SK-N-SH (cell line): ENCODE measurements at regions not wholly inside any gene's neighbourhood (a gene's known extent, or its start where the extent isn't known, plus 50 kb on each side); places are given as distances from the start of the nearest gene placed in this dataset.

Experiments used
- CTCF ChIA-PET: fragments of 300-600, 350-600 bp; formaldehyde crosslinking; extraction: SDS; loops from one replicate; lab custom pipeline; 2021; lab: Yijun Ruan, JAX
- POLR2A ChIA-PET: fragments of 350-600 bp; sonication (Branson Sonifier 250); formaldehyde crosslinking; extraction: SDS; loops from one replicate; lab custom pipeline; 2020; ENCODE audit warnings: antibody characterized with exemption, inconsistent platforms; lab: Yijun Ruan, JAX
- DNase-seq: peaks from one replicate; pipeline ENCODE4 v3.0.0; 2012
- H2AFZ ChIP-seq: fragments of 200-600 bp; sonication (generic); 2 replicates; pipeline ENCODE4 v1.8.1; 2016; ENCODE audit warnings: antibody characterized with exemption, mild to moderate bottlenecking, low read depth
- H3F3A ChIP-seq: fragments of 200-600 bp; sonication (generic); replicated peaks from 2 replicates; pipeline ENCODE3; 2016; ENCODE audit warnings: antibody characterized with exemption, mild to moderate bottlenecking; ENCODE audit not compliant: insufficient read depth
- H3K27ac ChIP-seq, 2 experiments: fragments of 200-500 bp in 1 of 2; fragments of 200-600 bp in 1 of 2; sonication (Bioruptor generic) in 1 of 2; sonication (generic), shearing (Covaris generic) in 1 of 2; 2 replicates each; pipeline versions ENCODE4 v1.5.1 to v1.6.1; 2014 to 2016; ENCODE audit warnings: low read depth in 2 of 2, inconsistent platforms in 1 of 2, low read length in 1 of 2, mild to moderate bottlenecking in 1 of 2, mixed read lengths in 1 of 2
- H3K27me3 ChIP-seq: fragments of 200-600 bp; sonication (generic), shearing (Covaris generic); 2 replicates; pipeline ENCODE4 v1.6.1; 2016; ENCODE audit warnings: mixed run types; ENCODE audit not compliant: insufficient read depth
- H3K36me3 ChIP-seq, 2 experiments: fragments of 200-500 bp in 1 of 2; fragments of 200-600 bp in 1 of 2; sonication (Bioruptor generic) in 1 of 2; sonication (generic) in 1 of 2; replicated peaks in 1 of 2; 2 replicates each; pipeline versions ENCODE3 to v1.5.1; 2014 to 2016; ENCODE audit warnings: low read length in 1 of 2, mild to moderate bottlenecking in 1 of 2; ENCODE audit not compliant: insufficient read depth in 2 of 2, control insufficient read depth in 1 of 2
- H3K4me1 ChIP-seq, 2 experiments: fragments of 200-500 bp in 1 of 2; fragments of 200-600 bp in 1 of 2; sonication (Bioruptor generic) in 1 of 2; sonication (generic), shearing (Covaris generic) in 1 of 2; 2 replicates each; pipeline versions ENCODE4 v1.5.1 to v1.6.1; 2014 to 2016; ENCODE audit warnings: low read depth in 1 of 2, low read length in 1 of 2, mixed run types in 1 of 2; ENCODE audit not compliant: insufficient read depth in 2 of 2, control insufficient read depth in 1 of 2
- H3K4me2 ChIP-seq: fragments of 200-600 bp; sonication (generic), shearing (Covaris generic); 2 replicates; pipeline ENCODE4 v1.6.1; 2017; ENCODE audit warnings: mixed run types
- H3K4me3 ChIP-seq, 2 experiments: fragments of 200-500 bp in 1 of 2; fragments of 200-600 bp in 1 of 2; sonication (Bioruptor generic) in 1 of 2; sonication (generic), shearing (Covaris generic) in 1 of 2; 2 replicates each; pipeline versions ENCODE4 v1.5.1 to v1.8.1; 2014 to 2016; ENCODE audit warnings: low read depth in 2 of 2, inconsistent platforms in 1 of 2, low read length in 1 of 2, mild to moderate bottlenecking in 1 of 2, mixed read lengths in 1 of 2, moderate library complexity in 1 of 2
- H3K79me2 ChIP-seq: fragments of 200-600 bp; sonication (generic); 2 replicates; pipeline ENCODE4 v1.8.1; 2017; ENCODE audit warnings: mild to moderate bottlenecking; ENCODE audit not compliant: insufficient read depth
- H3K9ac ChIP-seq: fragments of 200-600 bp; sonication (generic); 2 replicates; pipeline ENCODE4 v1.6.1; 2017; ENCODE audit warnings: mixed run types
- H3K9me2 ChIP-seq: fragments of 200-600 bp; sonication (generic); 2 replicates; pipeline ENCODE4 v1.6.1; 2017; ENCODE audit warnings: mixed run types
- H3K9me3 ChIP-seq: fragments of 200-600 bp; sonication (generic); 2 replicates; pipeline ENCODE4 v1.6.1; 2017; ENCODE audit warnings: mixed run types, mild to moderate bottlenecking, moderate library complexity
- H4K20me1 ChIP-seq: fragments of 200-600 bp; sonication (generic); 2 replicates; pipeline ENCODE4 v1.6.1; 2017; ENCODE audit warnings: mild to moderate bottlenecking, mixed run types; ENCODE audit not compliant: insufficient read depth
- CHD2 ChIP-seq: fragments of 150-350 bp; IDR thresholded peaks from 2 replicates; pipeline ENCODE4 v1.6.1; 2018; ENCODE audit warnings: low read length; ENCODE audit not compliant: partially characterized antibody
- CTCF ChIP-seq: fragments of 200-600 bp; sonication (generic); IDR thresholded peaks from 2 replicates; pipeline ENCODE4 v1.6.1; 2017; ENCODE audit warnings: antibody characterized with exemption, mild to moderate bottlenecking, moderate library complexity
- EZH2phosphoT487 ChIP-seq: fragments of 200-600 bp; sonication (generic); IDR thresholded peaks from 2 replicates; pipeline ENCODE4 v1.6.1; 2017; ENCODE audit warnings: low read depth, mixed run types, mild to moderate bottlenecking, antibody characterized with exemption, moderate library complexity, borderline replicate concordance
- FOSL2 ChIP-seq: IDR thresholded peaks from 2 replicates; pipeline ENCODE4 v1.4.0; 2012; ENCODE audit warnings: low read depth, mild to moderate bottlenecking, moderate library complexity, borderline replicate concordance
- FOXJ3 ChIP-seq: sonication (generic); formaldehyde crosslinking; IDR thresholded peaks from 2 replicates; pipeline ENCODE4 v1.5.1; 2020; ENCODE audit warnings: mild to moderate bottlenecking, missing genetic modification reagents
- FOXM1 ChIP-seq: IDR thresholded peaks from 2 replicates; pipeline ENCODE4 v1.4.0; 2012; ENCODE audit warnings: low read depth, mild to moderate bottlenecking
- GATA2 ChIP-seq: sonication (generic); formaldehyde crosslinking; IDR thresholded peaks from 2 replicates; pipeline ENCODE4 v1.5.0; 2020; ENCODE audit warnings: mild to moderate bottlenecking, missing genetic modification reagents
- JUND ChIP-seq: IDR thresholded peaks from 2 replicates; pipeline ENCODE4 v1.4.0; 2012
- MAX ChIP-seq: IDR thresholded peaks from 2 replicates; pipeline ENCODE4 v1.4.0; 2012; ENCODE audit warnings: low read depth
- NFIC ChIP-seq: IDR thresholded peaks from 2 replicates; pipeline ENCODE4 v1.4.0; 2012; ENCODE audit warnings: borderline replicate concordance
- PBX3 ChIP-seq: IDR thresholded peaks from 2 replicates; pipeline ENCODE4; 2012
- RAD21 ChIP-seq: IDR thresholded peaks from 2 replicates; pipeline ENCODE4 v1.6.1; 2012; ENCODE audit warnings: mild to moderate bottlenecking, low read length
- RCOR1 ChIP-seq: fragments of 150-350 bp; IDR thresholded peaks from 2 replicates; pipeline ENCODE4 v1.6.1; 2017; ENCODE audit warnings: antibody characterized with exemption, low read length
- REST ChIP-seq: IDR thresholded peaks from 2 replicates; pipeline ENCODE4 v1.6.1; 2012; ENCODE audit warnings: mild to moderate bottlenecking, low read depth, low read length, moderate library complexity
- RFX5 ChIP-seq: IDR thresholded peaks from 2 replicates; pipeline ENCODE4 v1.6.1; 2012; ENCODE audit warnings: mild to moderate bottlenecking, improper control_type of control experiment, low read length
- USF1 ChIP-seq: IDR thresholded peaks from 2 replicates; pipeline ENCODE4 v1.4.0; 2012; ENCODE audit warnings: low read depth, borderline replicate concordance
- WGBS: methylation state at CpG from one replicate; pipeline ENCODE4 v1.1.6; 2017; ENCODE audit warnings: low lambda C conversion rate; 5-methylcytosine and 5-hydroxymethylcytosine counted together

- CTCF ChIA-PET = interaction anchor here (0.7 kb wide), 1 partner anchor 15 kb away, joined by 3 read pairs; no protein-coding TSS in a partner anchor
- Histone ChIP-seq H3K79me2 (no peaks in the 10 kb centered on the region), H3F3A (no peaks in the 10 kb centered on the region), H2AFZ (no peak overlapping the region), H3K9me3 (no peaks in the 10 kb centered on the region), H3K4me1 (no peaks in the 10 kb centered on the region), H3K9ac (no peak overlapping the region), H3K27me3 (no peaks in the 10 kb centered on the region), H3K9me2 (no peaks in the 10 kb centered on the region), H3K27ac (no peak overlapping the region), H3K4me2 (no peak overlapping the region), H3K36me3 (no peaks in the 10 kb centered on the region), H4K20me1 (no peaks in the 10 kb centered on the region), H3K4me3 (no peak overlapping the region)
- WGBS = 62% methylated on average over 6 of the region's 6 CpGs
- TF ChIP-seq JUND (no peak), FOSL2 (no peak), NFIC (no peak), USF1 (no peak), RFX5 (no peak), REST (no peak), MAX (no peak), EZH2phosphoT487 (no peak), CHD2 (no peak), FOXM1 (no peak), PBX3 (no peak), GATA2 (no peak), RAD21 (no peak), CTCF (no peak), RCOR1 (no peak), FOXJ3 (CRISPR knock-in tag) (no peak)
- POLR2A ChIA-PET = no interaction called here
- DNase-seq = no peak
Measured at GRCh38 chr16:79895917-79896203, 295.3 kb upstream of the MAF start.
